Keratinocyte (primary cell): ENCODE measurements at regions not wholly inside any gene's neighbourhood (a gene's known extent, or its start where the extent isn't known, plus 50 kb on each side); places are given as distances from the start of the nearest gene placed in this dataset.
"Not testable (repeated sequence)": the region's sequence is repeated elsewhere in the genome, so short reads cannot be mapped to it uniquely, and the experiment has no call there.

Source experiments
- DNase-seq: peaks from one replicate; pipeline ENCODE4 v3.0.0-alpha.2; 2011; ENCODE audit warnings: low read depth, missing footprints, low spot score
- FAIRE-seq: peaks from 2 replicates; lab custom pipeline; 2011; peaks lifted over from hg19 to GRCh38; lab: Jason Lieb, UNC
- H2AFZ ChIP-seq: 2 replicates; pipeline ENCODE4 v1.6.0; 2012; ENCODE audit warnings: low read length, control low read depth, inconsistent platforms; ENCODE audit not compliant: control insufficient read depth
- H3K27ac ChIP-seq: 2 replicates; pipeline ENCODE4 v1.5.1; 2011; ENCODE audit warnings: low read length; ENCODE audit not compliant: control insufficient read depth, insufficient read depth
- H3K27me3 ChIP-seq: 3 replicates; pipeline ENCODE4 v1.6.0; 2011; ENCODE audit warnings: low read length; ENCODE audit not compliant: control insufficient read depth, insufficient read depth; ENCODE audit errors: extremely low read depth
- H3K36me3 ChIP-seq, 2 experiments: 2 replicates in 1 of 2; 3 replicates in 1 of 2; pipeline ENCODE4 v1.5.1; 2011; ENCODE audit warnings: low read length in 2 of 2, mild to moderate bottlenecking in 1 of 2; ENCODE audit not compliant: control insufficient read depth in 2 of 2, insufficient read depth in 2 of 2; ENCODE audit errors: extremely low read depth in 1 of 2
- H3K4me1 ChIP-seq: 3 replicates; pipeline ENCODE4 v1.5.1; 2011; ENCODE audit warnings: low read length; ENCODE audit not compliant: control insufficient read depth, insufficient read depth; ENCODE audit errors: extremely low read depth
- H3K4me2 ChIP-seq: 3 replicates; pipeline ENCODE4 v1.6.0; 2011; ENCODE audit warnings: low read depth, low read length; ENCODE audit not compliant: control insufficient read depth, insufficient read depth; ENCODE audit errors: extremely low read depth
- H3K4me3 ChIP-seq, 3 experiments: fragments of 200-600 bp in 1 of 3; sonication (generic) in 1 of 3; 2 replicates in 2 of 3; 3 replicates in 1 of 3; pipeline ENCODE4 v1.5.1; 2011 to 2016; ENCODE audit warnings: low read length in 3 of 3, mild to moderate bottlenecking in 3 of 3, control low read depth in 2 of 3, inconsistent platforms in 1 of 3, low read depth in 1 of 3, mixed read lengths in 1 of 3, mixed run types in 1 of 3, moderate library complexity in 1 of 3; ENCODE audit not compliant: control insufficient read depth in 2 of 3, insufficient read depth in 2 of 3; ENCODE audit errors: extremely low read depth in 1 of 3
- H3K79me2 ChIP-seq: 2 replicates; pipeline ENCODE4 v1.6.0; 2012; ENCODE audit warnings: low read length; ENCODE audit not compliant: control insufficient read depth, insufficient read depth
- H3K9ac ChIP-seq: 3 replicates; pipeline ENCODE4 v1.6.0; 2011; ENCODE audit warnings: low read length; ENCODE audit not compliant: control insufficient read depth, insufficient read depth; ENCODE audit errors: extremely low read depth
- H3K9me1 ChIP-seq: 3 replicates; pipeline ENCODE4 v1.6.0; 2011; ENCODE audit warnings: low read length; ENCODE audit not compliant: control insufficient read depth, insufficient read depth; ENCODE audit errors: extremely low read depth
- H3K9me3 ChIP-seq: 2 replicates; pipeline ENCODE4 v1.5.1; 2012; ENCODE audit warnings: low read depth, low read length; ENCODE audit not compliant: control insufficient read depth
- H4K20me1 ChIP-seq: 3 replicates; pipeline ENCODE4 v1.6.0; 2011; ENCODE audit warnings: low read length; ENCODE audit not compliant: control insufficient read depth, insufficient read depth; ENCODE audit errors: extremely low read depth
- EZH2 ChIP-seq: IDR thresholded peaks from one replicate; pipeline ENCODE4 v1.6.1; 2012; ENCODE audit warnings: inconsistent platforms, mild to moderate bottlenecking, low read length, moderate library complexity
- dilution Hi-C: fragments of 300-500 bp; cut with MboI; formaldehyde crosslinking; loops from one replicate; pipeline ENCODE4 v1.7.0; 2020; ENCODE audit warnings: low sequenced_read_pairs; ENCODE audit not compliant: extremely low pct_ligation_motif_present
- TF ChIP-seq, protein P1 (sequence below), 3 experiments: IDR thresholded peaks in 1 of 3; conservative IDR thresholded peaks in 1 of 3; optimal IDR thresholded peaks in 1 of 3; 2 replicates in 2 of 3; 3 replicates in 1 of 3; pipeline versions ENCODE3 to v1.5.1; 2011; ENCODE audit warnings: low read length in 3 of 3, mild to moderate bottlenecking in 3 of 3, moderate library complexity in 2 of 3, control low read depth in 1 of 3, inconsistent platforms in 1 of 3; ENCODE audit not compliant: insufficient read depth in 2 of 3; ENCODE audit errors: extremely low read depth in 1 of 3

DNA sequence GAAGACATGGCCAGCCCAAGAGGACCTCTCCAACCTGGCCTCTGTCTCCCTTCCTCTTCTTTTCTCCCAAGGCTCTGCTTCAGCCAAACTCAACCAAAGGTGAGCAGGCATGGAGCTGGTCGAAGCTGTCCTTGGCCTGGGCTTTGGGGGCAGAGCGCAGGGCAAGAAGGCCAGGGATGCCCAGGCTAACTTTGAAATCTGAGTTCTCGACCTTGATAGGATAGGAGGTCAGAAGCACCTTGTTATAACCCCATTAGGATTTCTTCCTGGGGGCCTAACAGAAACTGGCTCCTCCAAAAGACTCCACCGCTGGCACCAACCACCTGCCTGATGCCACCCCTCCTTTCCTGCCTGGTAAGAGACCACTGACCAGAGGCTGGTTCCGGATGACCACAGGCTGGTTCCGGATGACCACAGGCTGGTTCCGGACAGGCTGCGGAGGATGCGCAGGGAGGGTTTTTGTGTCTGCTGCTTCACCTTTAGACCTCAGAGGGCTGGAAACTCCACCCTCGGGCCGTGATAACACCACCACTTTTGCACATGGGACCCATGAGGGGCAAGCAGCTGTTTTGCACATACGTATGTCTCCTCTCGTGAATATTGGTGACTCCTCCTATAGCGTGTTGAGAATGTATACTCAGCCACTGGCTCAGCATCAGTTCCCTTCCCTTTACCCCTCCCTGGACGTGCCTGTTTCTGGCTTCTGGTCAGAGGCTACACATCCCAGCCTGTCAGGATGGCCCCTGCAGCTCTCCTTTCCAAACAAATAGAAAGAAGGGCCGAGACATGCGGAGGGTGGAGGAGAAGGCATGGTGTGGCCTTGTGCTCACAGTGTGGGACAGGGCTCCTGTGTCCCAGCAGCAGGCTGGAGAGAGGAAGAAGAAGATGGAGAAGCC is 140.1 kb downstream of the DNAJB6 start:
- DNase-seq (no peak), FAIRE-seq (no peak)
- Histone ChIP-seq H3K9me1 (no peaks in the 10 kb centered on the region), H4K20me1 (no peaks in the 10 kb centered on the region), H3K27me3 (no peaks in the 10 kb centered on the region), H3K4me3 (no peak overlapping the region), H3K27ac (no peak overlapping the region), H3K79me2 (no peaks in the 10 kb centered on the region), H3K9ac (no peak overlapping the region), H3K4me1 (no peaks in the 10 kb centered on the region), H3K36me3 (no peaks in the 10 kb centered on the region), H2AFZ (no peak overlapping the region), H3K9me3 (peaks cover 9% of the 10 kb centered on the region), H3K4me2 (no peak overlapping the region)
- TF ChIP-seq EZH2 = no peak
- TF ChIP-seq, protein P1, sequence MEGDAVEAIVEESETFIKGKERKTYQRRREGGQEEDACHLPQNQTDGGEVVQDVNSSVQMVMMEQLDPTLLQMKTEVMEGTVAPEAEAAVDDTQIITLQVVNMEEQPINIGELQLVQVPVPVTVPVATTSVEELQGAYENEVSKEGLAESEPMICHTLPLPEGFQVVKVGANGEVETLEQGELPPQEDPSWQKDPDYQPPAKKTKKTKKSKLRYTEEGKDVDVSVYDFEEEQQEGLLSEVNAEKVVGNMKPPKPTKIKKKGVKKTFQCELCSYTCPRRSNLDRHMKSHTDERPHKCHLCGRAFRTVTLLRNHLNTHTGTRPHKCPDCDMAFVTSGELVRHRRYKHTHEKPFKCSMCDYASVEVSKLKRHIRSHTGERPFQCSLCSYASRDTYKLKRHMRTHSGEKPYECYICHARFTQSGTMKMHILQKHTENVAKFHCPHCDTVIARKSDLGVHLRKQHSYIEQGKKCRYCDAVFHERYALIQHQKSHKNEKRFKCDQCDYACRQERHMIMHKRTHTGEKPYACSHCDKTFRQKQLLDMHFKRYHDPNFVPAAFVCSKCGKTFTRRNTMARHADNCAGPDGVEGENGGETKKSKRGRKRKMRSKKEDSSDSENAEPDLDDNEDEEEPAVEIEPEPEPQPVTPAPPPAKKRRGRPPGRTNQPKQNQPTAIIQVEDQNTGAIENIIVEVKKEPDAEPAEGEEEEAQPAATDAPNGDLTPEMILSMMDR (optimal IDR thresholded peaks at IDR 0.05 in 1 of 3, IDR thresholded peaks at IDR 0.05 in 1 of 3, conservative IDR thresholded peaks at IDR 0.05 in 1 of 3; ENCODE audit: extremely low read depth in 1 of 3, insufficient read depth in 2 of 3, low read length in 3 of 3) = no peak
- dilution Hi-C loops = no loop called here

DNA sequence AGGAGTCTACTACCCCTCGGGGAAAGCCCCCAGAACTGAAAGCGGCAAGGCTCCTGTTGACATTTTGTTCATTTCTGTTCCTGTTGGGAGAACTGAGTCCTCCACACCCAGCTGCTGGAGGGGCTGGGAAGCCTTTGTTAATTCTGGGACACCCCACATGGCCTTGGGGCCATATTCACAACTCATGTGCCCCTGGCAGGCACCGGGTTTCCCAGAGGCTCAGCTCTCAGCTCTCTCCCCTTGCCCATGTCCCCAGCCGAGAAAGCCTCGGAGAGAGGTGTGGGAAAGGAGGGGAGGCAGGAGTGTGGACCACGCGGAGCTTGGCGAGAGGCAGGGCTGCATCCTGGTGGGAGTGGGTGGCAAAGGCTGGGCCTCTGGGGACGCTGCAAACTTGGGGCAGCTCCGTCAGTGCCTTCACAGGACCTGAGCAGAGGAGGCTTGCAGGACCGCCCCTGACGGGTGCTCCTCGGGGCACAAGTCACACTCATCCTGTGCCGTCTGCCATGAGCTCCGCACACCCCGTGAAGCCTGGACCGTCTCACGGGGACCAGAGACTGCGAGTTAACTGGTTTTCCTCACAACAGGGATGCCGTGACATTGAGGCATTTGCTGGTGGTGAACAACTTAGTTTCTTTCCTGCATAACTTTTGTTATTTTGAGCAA is 140.9 kb downstream of the DNAJB6 start:
- no peak overlapping the region for H2AFZ ChIP-seq
- TF ChIP-seq, protein P1 (optimal IDR thresholded peaks at IDR 0.05 in 1 of 3, IDR thresholded peaks at IDR 0.05 in 1 of 3, conservative IDR thresholded peaks at IDR 0.05 in 1 of 3; ENCODE audit: extremely low read depth in 1 of 3, insufficient read depth in 2 of 3, low read length in 3 of 3) = no peak
- TF ChIP-seq EZH2 = no peak
- H3K4me1 ChIP-seq = no peaks in the 10 kb centered on the region
- no peak for DNase-seq
- H3K27me3 ChIP-seq = no peaks in the 10 kb centered on the region
- no peak overlapping the region for H3K9ac ChIP-seq
- H3K9me3 ChIP-seq = peaks cover 14% of the 10 kb centered on the region
- no peak for FAIRE-seq
- H3K9me1 ChIP-seq = no peaks in the 10 kb centered on the region
- H3K27ac ChIP-seq = no peak overlapping the region
- dilution Hi-C loops = no loop called here
- H3K36me3 ChIP-seq = no peaks in the 10 kb centered on the region
- no peak overlapping the region for H3K4me2 ChIP-seq
- no peaks in the 10 kb centered on the region for H4K20me1 ChIP-seq
- no peaks in the 10 kb centered on the region for H3K79me2 ChIP-seq
- H3K4me3 ChIP-seq = no peak overlapping the region

DNA sequence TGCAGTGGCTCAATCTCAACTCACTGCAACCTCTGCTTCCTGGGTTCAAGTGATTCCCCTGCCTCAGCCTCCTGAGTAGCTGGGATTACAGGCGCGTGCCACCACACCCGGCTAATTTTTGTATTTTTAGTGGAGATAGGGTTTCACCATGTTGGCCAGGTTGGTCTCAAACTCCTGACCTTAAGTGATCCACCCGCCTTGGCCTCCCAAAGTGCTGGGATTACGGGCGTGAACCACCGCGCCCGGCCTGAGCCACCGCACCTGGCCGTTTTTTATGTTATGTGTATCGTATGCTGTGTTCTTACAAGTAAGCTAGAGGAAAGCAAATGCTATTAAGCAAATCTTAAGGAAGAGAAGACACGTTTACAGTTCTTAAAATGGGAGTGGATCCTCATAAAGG is 141.8 kb downstream of the DNAJB6 start:
- H2AFZ ChIP-seq, H3K79me2 ChIP-seq, FAIRE-seq, H3K4me3 ChIP-seq, DNase-seq, H3K36me3 ChIP-seq, H3K4me1 ChIP-seq, H3K9ac ChIP-seq, H3K27me3 ChIP-seq, H3K4me2 ChIP-seq, H3K27ac ChIP-seq, H3K9me1 ChIP-seq, dilution Hi-C loops, H4K20me1 ChIP-seq: not testable (repeated sequence)
- peaks cover 15% of the 10 kb centered on the region for H3K9me3 ChIP-seq
